NCI-H2227 (cell line): ENCODE measurements at regions not wholly inside any gene's neighbourhood (a gene's known extent, or its start where the extent isn't known, plus 50 kb on each side); places are given as distances from the start of the nearest gene placed in this dataset.

Experiments used
- DNase-seq: peaks from one replicate; lab custom pipeline; 2025; ENCODE audit not compliant: unreplicated experiment; lab: John Stamatoyannopoulos, UW

GRCh38 chr16:54739381-54739780 lies 191.3 kb upstream of the IRX5 start:
- DNase-seq = no peak

- DNase-seq = no peak
Measured at GRCh38 chr16:54734156-54734555, 196.5 kb upstream of the IRX5 start.

GRCh38 chr16:54727696-54728095 lies 203.0 kb upstream of the IRX5 start:
- DNase-seq = peak; percentile 71

GRCh38 chr16:54724346-54724925 lies 206.2 kb upstream of the IRX5 start:
- no peak for DNase-seq

- DNase-seq = no peak
Measured at GRCh38 chr16:54722210-54722676, 208.4 kb upstream of the IRX5 start.

GRCh38 chr16:54720259-54720658 lies 210.4 kb upstream of the IRX5 start:
- DNase-seq = no peak

GRCh38 chr16:54719624-54720023 lies 211.0 kb upstream of the IRX5 start:
- no peak for DNase-seq

- DNase-seq = no peak
Measured at GRCh38 chr16:54718376-54718775, 212.3 kb upstream of the IRX5 start.

GRCh38 chr16:54715011-54715410 lies 215.7 kb upstream of the IRX5 start:
- DNase-seq = no peak

- no peak for DNase-seq
Measured at GRCh38 chr16:54712866-54713265, 217.8 kb upstream of the IRX5 start.

GRCh38 chr16:54707813-54708212 lies 222.9 kb upstream of the IRX5 start:
- DNase-seq = no peak

GRCh38 chr16:54706406-54706805 lies 224.3 kb upstream of the IRX5 start:
- DNase-seq = no peak

- DNase-seq = no peak
Measured at GRCh38 chr16:54703339-54703738, 227.3 kb upstream of the IRX5 start.

- DNase-seq = no peak
Measured at GRCh38 chr16:54699656-54700055, 231.0 kb upstream of the IRX5 start.

- no peak for DNase-seq
Measured at GRCh38 chr16:54697677-54698076, 233.0 kb upstream of the IRX5 start.

GRCh38 chr16:54696970-54697369 lies 233.7 kb upstream of the IRX5 start:
- no peak for DNase-seq

GRCh38 chr16:54696522-54696921 lies 234.1 kb upstream of the IRX5 start:
- no peak for DNase-seq

GRCh38 chr16:54694651-54695050 lies 236.0 kb upstream of the IRX5 start:
- DNase-seq = no peak

GRCh38 chr16:54693864-54694263 lies 236.8 kb upstream of the IRX5 start:
- DNase-seq = no peak

GRCh38 chr16:54690710-54691109 lies 240.0 kb upstream of the IRX5 start:
- DNase-seq = no peak

GRCh38 chr16:54690306-54690705 lies 240.4 kb upstream of the IRX5 start:
- no peak for DNase-seq

GRCh38 chr16:54689072-54689865 lies 241.4 kb upstream of the IRX5 start:
- DNase-seq = no peak

- DNase-seq = no peak
Measured at GRCh38 chr16:54688339-54688738, 242.3 kb upstream of the IRX5 start.
